Right ventricle myocardium superior (tissue), 1 donor: ENCODE measurements at regions not wholly inside any gene's neighbourhood (a gene's known extent, or its start where the extent isn't known, plus 50 kb on each side); places are given as distances from the start of the nearest gene placed in this dataset.
"Not testable (repeated sequence)": the region's sequence is repeated elsewhere in the genome, so short reads cannot be mapped to it uniquely, and the experiment has no call there.

ENCODE experiments used
- ATAC-seq: fragments of 200-7000 bp; cut with Tn5 transposase; one replicate; pipeline ENCODE4 v1.9.1; 2020; ENCODE audit warnings: mild to moderate bottlenecking; ENCODE audit not compliant: poor library complexity
- DNase-seq: peaks from one replicate; pipeline ENCODE4 v3.0.0-alpha.2; 2020
- intact Hi-C: fragments of 100-400 bp; cut with DNase I; formaldehyde crosslinking; loops from one replicate; pipeline ENCODE4 v1.11.2; 2022
- donor health status: DM: no; HTN: yes; CAD: no; lungs with severe emphysema.

- not testable (repeated sequence) for DNase-seq, ATAC-seq
- intact Hi-C loops: loop anchor here (10.0 kb wide), 1 partner anchor 104 kb away; no protein-coding TSS in a partner anchor
Measured at GRCh38 chr12:39699079-39699478, 79.5 kb upstream of the ABCD2 start.

GRCh38 chr12:39697108-39697507 lies 77.5 kb upstream of the ABCD2 start:
- no peak for ATAC-seq
- no peak for DNase-seq
- intact Hi-C loops: loop anchor here (10.0 kb wide), 1 partner anchor 102 kb away; no protein-coding TSS in a partner anchor

GRCh38 chr12:39692258-39692853 lies 72.8 kb upstream of the ABCD2 start:
- ATAC-seq (no peak), DNase-seq (no peak)
- intact Hi-C loops: loop anchor here (10.0 kb wide), 1 partner anchor 98 kb away; no protein-coding TSS in a partner anchor

- intact Hi-C loops: no loop called here
- DNase-seq (no peak), ATAC-seq (no peak)
Measured at GRCh38 chr12:39685854-39686657, 66.5 kb upstream of the ABCD2 start.

- no peak for DNase-seq
- no peak for ATAC-seq
- intact Hi-C loops: no loop called here
Measured at GRCh38 chr12:39682689-39683477, 63.3 kb upstream of the ABCD2 start.

GRCh38 chr12:39675263-39675662 lies 55.7 kb upstream of the ABCD2 start:
- ATAC-seq (no peak), DNase-seq (no peak)
- intact Hi-C loops: no loop called here

GRCh38 chr12:39672976-39673375 lies 53.4 kb upstream of the ABCD2 start:
- no peak for DNase-seq
- intact Hi-C loops: no loop called here
- no peak for ATAC-seq

- intact Hi-C loops: no loop called here
- ATAC-seq (no peak), DNase-seq (peak; percentile 21)
Measured at GRCh38 chr12:39671898-39672875, 52.6 kb upstream of the ABCD2 start.

GRCh38 chr12:39669539-39669938 lies 49.9 kb upstream of the ABCD2 start:
- intact Hi-C loops, ATAC-seq, DNase-seq: not testable (repeated sequence)
